HepG2 (cell line): ENCODE measurements at regions not wholly inside any gene's neighbourhood (a gene's known extent, or its start where the extent isn't known, plus 50 kb on each side); places are given as distances from the start of the nearest gene placed in this dataset.

Experiments used
- CBX5 ChIP-seq: sonication (generic); formaldehyde crosslinking; IDR thresholded peaks from 2 replicates; pipeline ENCODE4 v1.4.0; 2020; ENCODE audit warnings: missing genetic modification reagents, borderline replicate concordance
- ETS1 ChIP-seq: sonication (generic); formaldehyde crosslinking; IDR thresholded peaks from 2 replicates; pipeline ENCODE4 v1.4.0; 2020; ENCODE audit warnings: missing genetic modification reagents
- EZH2 ChIP-seq: conservative IDR thresholded peaks from 2 replicates; pipeline ENCODE4 v1.6.1; 2012; ENCODE audit warnings: mild to moderate bottlenecking, low read depth, low read length, moderate library complexity
- JUNB ChIP-seq: sonication (generic); formaldehyde crosslinking; IDR thresholded peaks from 2 replicates; pipeline ENCODE4 v1.8.0; 2022; ENCODE audit warnings: missing genetic modification reagents, mild to moderate bottlenecking, borderline replicate concordance
- POLR2A ChIP-seq, 2 experiments: IDR thresholded peaks; 2 replicates each; pipeline ENCODE4 v1.6.1; 2011; ENCODE audit warnings: low read depth in 2 of 2, low read length in 2 of 2, mild to moderate bottlenecking in 1 of 2, moderate library complexity in 1 of 2; ENCODE audit not compliant: insufficient read depth in 1 of 2
- PPARG ChIP-seq: conservative IDR thresholded peaks from 2 replicates; pipeline ENCODE4 v1.6.1; 2016; ENCODE audit warnings: missing biosample characterization, missing genetic modification reagents
- RBM22 ChIP-seq: fragments of 200-400 bp; formaldehyde crosslinking; optimal IDR thresholded peaks from 2 replicates; pipeline ENCODE3; 2017; ENCODE audit warnings: mild to moderate bottlenecking, low read length, moderate library complexity
- RCOR2 ChIP-seq: IDR thresholded peaks from 2 replicates; pipeline ENCODE4 v1.6.1; 2016; ENCODE audit warnings: missing biosample characterization, missing genetic modification reagents
- TEAD2 ChIP-seq: sonication (generic); formaldehyde crosslinking; IDR thresholded peaks from 2 replicates; pipeline ENCODE4 v1.9.0; 2021; ENCODE audit warnings: missing genetic modification reagents
- ZNF274 ChIP-seq: sonication (generic); formaldehyde crosslinking; IDR thresholded peaks from 2 replicates; pipeline ENCODE4 v1.5.1; 2020; ENCODE audit warnings: mild to moderate bottlenecking, missing genetic modification reagents
- TF ChIP-seq, protein P1 (sequence below): sonication (generic); formaldehyde crosslinking; IDR thresholded peaks from 2 replicates; pipeline ENCODE4 v1.5.0; 2020; ENCODE audit warnings: mild to moderate bottlenecking, missing genetic modification reagents, moderate library complexity
- TF ChIP-seq, protein P2 (sequence below): sonication (generic); formaldehyde crosslinking; IDR thresholded peaks from 2 replicates; pipeline ENCODE4 v1.8.1; 2022; ENCODE audit warnings: low read depth, mild to moderate bottlenecking, missing genetic modification reagents

DNA sequence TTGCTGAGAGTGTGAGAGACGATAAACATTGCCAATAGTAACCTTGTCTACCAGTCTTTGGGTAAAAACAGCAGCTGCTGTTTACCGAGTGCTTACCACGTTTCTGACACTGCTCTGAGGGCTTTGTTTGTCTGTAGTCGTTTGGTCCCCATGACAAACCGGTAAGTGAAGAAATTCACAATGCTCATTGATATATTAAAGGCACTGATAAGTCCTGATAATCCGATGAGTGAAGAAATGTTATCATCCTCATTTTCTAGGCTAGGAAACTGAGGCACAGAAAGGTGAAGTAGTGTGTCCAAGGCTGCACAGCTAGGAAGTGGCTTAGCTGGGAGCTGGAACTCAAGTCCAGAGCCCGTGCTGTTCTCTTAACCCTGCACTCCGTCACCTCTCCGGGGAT lies 138.6 kb downstream of the SCARB1 start:
- TF ChIP-seq RBM22 (no peak), EZH2 (no peak), PPARG (CRISPR knock-in tag) (no peak), ZNF274 (CRISPR knock-in tag) (no peak), TEAD2 (CRISPR knock-in tag) (no peak), POLR2A (IDR thresholded peaks at IDR 0.05; ENCODE audit: insufficient read depth in 1 of 2, low read depth in 2 of 2, low read length in 2 of 2) (no peak), CBX5 (CRISPR knock-in tag) (no peak), JUNB (CRISPR knock-in tag) (no peak), RCOR2 (CRISPR knock-in tag) (no peak), ETS1 (CRISPR knock-in tag) (no peak)
- TF ChIP-seq, protein P1, sequence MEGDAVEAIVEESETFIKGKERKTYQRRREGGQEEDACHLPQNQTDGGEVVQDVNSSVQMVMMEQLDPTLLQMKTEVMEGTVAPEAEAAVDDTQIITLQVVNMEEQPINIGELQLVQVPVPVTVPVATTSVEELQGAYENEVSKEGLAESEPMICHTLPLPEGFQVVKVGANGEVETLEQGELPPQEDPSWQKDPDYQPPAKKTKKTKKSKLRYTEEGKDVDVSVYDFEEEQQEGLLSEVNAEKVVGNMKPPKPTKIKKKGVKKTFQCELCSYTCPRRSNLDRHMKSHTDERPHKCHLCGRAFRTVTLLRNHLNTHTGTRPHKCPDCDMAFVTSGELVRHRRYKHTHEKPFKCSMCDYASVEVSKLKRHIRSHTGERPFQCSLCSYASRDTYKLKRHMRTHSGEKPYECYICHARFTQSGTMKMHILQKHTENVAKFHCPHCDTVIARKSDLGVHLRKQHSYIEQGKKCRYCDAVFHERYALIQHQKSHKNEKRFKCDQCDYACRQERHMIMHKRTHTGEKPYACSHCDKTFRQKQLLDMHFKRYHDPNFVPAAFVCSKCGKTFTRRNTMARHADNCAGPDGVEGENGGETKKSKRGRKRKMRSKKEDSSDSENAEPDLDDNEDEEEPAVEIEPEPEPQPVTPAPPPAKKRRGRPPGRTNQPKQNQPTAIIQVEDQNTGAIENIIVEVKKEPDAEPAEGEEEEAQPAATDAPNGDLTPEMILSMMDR (CRISPR knock-in tag): no peak
- TF ChIP-seq, protein P2, sequence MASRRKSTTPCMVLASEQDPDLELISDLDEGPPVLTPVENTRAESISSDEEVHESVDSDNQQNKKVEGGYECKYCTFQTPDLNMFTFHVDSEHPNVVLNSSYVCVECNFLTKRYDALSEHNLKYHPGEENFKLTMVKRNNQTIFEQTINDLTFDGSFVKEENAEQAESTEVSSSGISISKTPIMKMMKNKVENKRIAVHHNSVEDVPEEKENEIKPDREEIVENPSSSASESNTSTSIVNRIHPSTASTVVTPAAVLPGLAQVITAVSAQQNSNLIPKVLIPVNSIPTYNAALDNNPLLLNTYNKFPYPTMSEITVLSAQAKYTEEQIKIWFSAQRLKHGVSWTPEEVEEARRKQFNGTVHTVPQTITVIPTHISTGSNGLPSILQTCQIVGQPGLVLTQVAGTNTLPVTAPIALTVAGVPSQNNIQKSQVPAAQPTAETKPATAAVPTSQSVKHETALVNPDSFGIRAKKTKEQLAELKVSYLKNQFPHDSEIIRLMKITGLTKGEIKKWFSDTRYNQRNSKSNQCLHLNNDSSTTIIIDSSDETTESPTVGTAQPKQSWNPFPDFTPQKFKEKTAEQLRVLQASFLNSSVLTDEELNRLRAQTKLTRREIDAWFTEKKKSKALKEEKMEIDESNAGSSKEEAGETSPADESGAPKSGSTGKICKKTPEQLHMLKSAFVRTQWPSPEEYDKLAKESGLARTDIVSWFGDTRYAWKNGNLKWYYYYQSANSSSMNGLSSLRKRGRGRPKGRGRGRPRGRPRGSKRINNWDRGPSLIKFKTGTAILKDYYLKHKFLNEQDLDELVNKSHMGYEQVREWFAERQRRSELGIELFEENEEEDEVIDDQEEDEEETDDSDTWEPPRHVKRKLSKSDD (CRISPR knock-in tag): no peak
